Urothelium cell line (cell line): ENCODE measurements at regions not wholly inside any gene's neighbourhood (a gene's known extent, or its start where the extent isn't known, plus 50 kb on each side); places are given as distances from the start of the nearest gene placed in this dataset.
"Not testable (repeated sequence)": the region's sequence is repeated elsewhere in the genome, so short reads cannot be mapped to it uniquely, and the experiment has no call there.

Experiments used
- DNase-seq: peaks from one replicate; pipeline ENCODE4 v3.0.0; 2011; ENCODE audit warnings: low spot score, mixed read lengths
- FAIRE-seq: peaks from 2 replicates; lab custom pipeline; 2011; peaks lifted over from hg19 to GRCh38; lab: Jason Lieb, UNC

GRCh38 chr6:71007298-71007697 is 50.4 kb upstream of the B3GAT2 start:
- FAIRE-seq: not testable (repeated sequence)

GRCh38 chr6:71011871-71012371 is 55.1 kb upstream of the B3GAT2 start:
- no peak for DNase-seq
- FAIRE-seq: no peak

More at GRCh38 chr6:71007298-71007697, 50.4 kb upstream of the B3GAT2 start:
- not testable (repeated sequence) for DNase-seq

- FAIRE-seq (no peak), DNase-seq (peak; percentile 56)
These were observed 56.1 kb upstream of the B3GAT2 start for GRCh38 chr6:71012866-71013469.

GRCh38 chr6:71015392-71015791 is 58.5 kb upstream of the B3GAT2 start:
- no peak for DNase-seq
- FAIRE-seq: no peak

- FAIRE-seq: no peak
- no peak for DNase-seq
These were observed 71.5 kb upstream of the B3GAT2 start for GRCh38 chr6:71028236-71028876.

GRCh38 chr6:71028877-71029252 is 72.0 kb upstream of the B3GAT2 start:
- no peak for FAIRE-seq

GRCh38 chr6:71029555-71029954 is 72.7 kb upstream of the B3GAT2 start:
- DNase-seq (no peak), FAIRE-seq (no peak)

More at GRCh38 chr6:71028877-71029252, 72.0 kb upstream of the B3GAT2 start:
- no peak for DNase-seq

GRCh38 chr6:71031912-71032311 is 75.1 kb upstream of the B3GAT2 start:
- no peak for DNase-seq
- no peak for FAIRE-seq

- FAIRE-seq (no peak), DNase-seq (no peak)
These were observed 76.3 kb upstream of the B3GAT2 start for GRCh38 chr6:71033171-71033570.

- DNase-seq: no peak
- no peak for FAIRE-seq
These were observed 77.0 kb upstream of the B3GAT2 start for GRCh38 chr6:71033890-71034289.

- DNase-seq: no peak
- no peak for FAIRE-seq
These were observed 77.9 kb upstream of the B3GAT2 start for GRCh38 chr6:71034563-71035345.

- no peak for FAIRE-seq
- no peak for DNase-seq
These were observed 79.0 kb upstream of the B3GAT2 start for GRCh38 chr6:71035871-71036270.

- no peak for DNase-seq
These were observed 82.0 kb upstream of the B3GAT2 start for GRCh38 chr6:71038711-71039344.

GRCh38 chr6:71040043-71040442 is 83.2 kb upstream of the B3GAT2 start:
- no peak for FAIRE-seq

More at GRCh38 chr6:71038711-71039344, 82.0 kb upstream of the B3GAT2 start:
- no peak for FAIRE-seq

GRCh38 chr6:71040841-71041240 is 84.0 kb upstream of the B3GAT2 start:
- FAIRE-seq (no peak), DNase-seq (no peak)

More at GRCh38 chr6:71040043-71040442, 83.2 kb upstream of the B3GAT2 start:
- no peak for DNase-seq

- DNase-seq (no peak), FAIRE-seq (no peak)
These were observed 87.0 kb upstream of the B3GAT2 start for GRCh38 chr6:71043902-71044301.

GRCh38 chr6:71044753-71045152 is 87.9 kb upstream of the B3GAT2 start:
- FAIRE-seq (no peak), DNase-seq (no peak)

- DNase-seq (no peak), FAIRE-seq (no peak)
These were observed 88.4 kb upstream of the B3GAT2 start for GRCh38 chr6:71045296-71045695.

- DNase-seq (no peak), FAIRE-seq (no peak)
These were observed 90.6 kb upstream of the B3GAT2 start for GRCh38 chr6:71047417-71047816.

- DNase-seq (no peak), FAIRE-seq (no peak)
These were observed 91.7 kb upstream of the B3GAT2 start for GRCh38 chr6:71048320-71049164.
